ENCODE measurements at regions not wholly inside any gene's neighbourhood (a gene's known extent, or its start where the extent isn't known, plus 50 kb on each side); places are given as distances from the start of the nearest gene placed in this dataset.
"Not testable (repeated sequence)": the region's sequence is repeated elsewhere in the genome, so short reads cannot be mapped to it uniquely, and the experiment has no call there.

DNA sequence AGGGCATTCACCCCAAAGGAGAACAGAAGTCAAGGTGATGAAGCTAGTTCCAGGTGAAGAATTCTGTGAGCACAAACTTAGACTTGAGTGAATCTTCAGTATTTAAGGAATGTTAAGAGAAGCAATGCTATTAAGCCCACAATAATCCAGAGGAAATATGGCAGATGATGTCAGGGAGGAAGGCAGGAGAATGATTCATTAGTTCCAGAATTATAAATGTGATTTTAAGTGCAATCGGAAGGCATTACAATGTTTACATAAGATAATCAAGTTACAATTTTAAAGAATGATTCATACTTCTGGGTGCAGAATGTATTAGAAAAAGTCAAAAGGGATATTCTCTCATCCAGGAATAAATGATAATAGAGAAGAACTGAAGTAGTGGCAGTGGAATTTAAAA, 545.2 kb upstream of the BRINP3 start:
- DNase-seq = peak in 1 of 3 experiments; percentile 34

DNA sequence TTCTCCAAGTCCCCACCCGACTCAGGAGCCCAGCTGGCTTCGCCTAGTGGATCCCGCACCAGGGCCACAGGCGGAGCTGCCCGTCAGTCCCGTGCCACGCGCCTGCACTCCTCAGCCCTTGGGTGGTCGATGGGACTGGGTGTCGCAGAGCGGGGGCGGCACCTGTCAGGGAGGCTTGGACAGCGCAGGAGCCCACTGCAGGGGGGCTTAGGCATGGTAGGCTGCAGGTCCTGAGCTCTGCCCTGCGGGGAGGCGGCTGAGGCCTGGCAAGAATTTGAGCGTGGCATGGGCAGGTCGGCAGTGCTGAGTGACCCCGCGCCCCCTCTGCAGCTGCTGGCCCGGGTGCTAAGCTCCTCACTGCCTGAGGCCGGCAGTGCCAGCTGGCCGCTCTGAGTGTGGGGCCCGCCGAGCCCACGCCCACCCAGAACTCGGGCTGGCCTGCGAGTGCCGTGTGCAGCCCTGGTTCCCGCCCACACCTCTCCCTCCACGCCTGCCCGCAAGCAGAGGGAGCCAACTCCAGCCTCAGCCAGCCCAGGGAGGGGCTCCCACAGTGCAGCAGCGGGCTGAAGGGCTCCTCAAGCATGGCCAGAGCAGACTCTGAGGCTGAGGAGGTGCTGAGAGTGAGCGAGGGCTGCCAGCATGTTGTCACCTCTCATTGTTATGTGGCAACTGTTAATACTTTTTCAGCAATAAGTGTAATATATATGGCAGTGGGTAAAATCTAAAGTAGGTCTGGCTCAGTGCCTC, 548.4 kb upstream of the BRINP3 start:
- no peak for DNase-seq

DNA sequence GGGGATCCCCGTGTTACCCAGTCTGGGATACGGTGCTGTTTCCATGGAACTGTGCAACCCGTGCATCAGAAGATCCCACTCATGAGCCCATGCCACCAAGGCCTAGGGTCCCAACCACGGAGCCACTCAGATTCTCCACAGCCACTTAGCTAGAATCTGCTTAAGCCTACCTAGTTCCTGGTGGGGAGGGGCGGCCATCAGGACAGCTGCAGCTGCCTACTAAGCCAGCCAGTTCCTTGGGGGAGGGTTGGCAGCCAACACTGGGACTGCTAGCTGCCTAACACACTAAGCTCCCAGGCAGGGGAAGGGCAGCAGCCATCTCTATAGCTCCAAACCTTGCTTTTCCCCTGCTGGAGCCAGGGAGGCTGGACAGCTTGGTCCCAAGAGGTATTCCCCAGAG, 549.2 kb upstream of the BRINP3 start:
- no peak for DNase-seq

DNA sequence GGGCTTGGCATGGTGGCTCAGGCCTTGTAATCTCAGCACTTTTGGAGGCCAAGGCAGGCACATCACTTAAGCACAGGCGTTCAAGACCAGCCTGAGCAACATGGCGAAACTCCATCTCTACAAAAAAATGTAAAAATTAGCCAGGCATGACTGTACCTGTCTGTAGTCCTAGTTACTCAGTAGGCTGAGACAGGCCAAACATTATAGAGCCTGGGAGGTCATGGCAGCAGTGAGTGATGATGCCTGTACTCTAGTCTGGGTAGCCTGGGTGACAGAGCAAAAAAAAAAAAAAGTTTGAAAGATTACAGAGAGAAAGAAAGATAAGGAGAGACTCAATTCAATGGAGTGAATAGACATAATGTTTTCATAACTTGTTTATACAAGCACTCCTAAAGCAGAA, 556.5 kb upstream of the BRINP3 start:
- no peak for DNase-seq

DNA sequence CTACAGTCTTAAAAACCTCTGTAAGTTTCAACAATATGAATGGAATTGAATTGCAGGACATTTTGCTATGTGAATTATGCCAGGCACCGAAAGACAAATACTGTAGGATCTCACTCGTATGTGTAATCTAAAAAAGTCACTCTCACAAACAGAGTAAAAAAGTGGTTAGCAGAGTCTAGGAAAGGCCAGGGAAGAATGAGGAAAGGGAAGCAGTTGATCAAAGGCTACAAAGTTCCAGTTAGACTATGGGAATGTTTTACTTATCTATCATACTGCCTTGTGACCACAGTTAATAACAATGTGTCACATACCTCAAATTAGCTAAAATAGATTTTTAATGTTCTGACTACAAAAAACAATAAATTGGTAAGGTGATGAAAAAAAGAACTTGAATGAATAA, 565.4 kb upstream of the BRINP3 start:
- DNase-seq = no peak

DNA sequence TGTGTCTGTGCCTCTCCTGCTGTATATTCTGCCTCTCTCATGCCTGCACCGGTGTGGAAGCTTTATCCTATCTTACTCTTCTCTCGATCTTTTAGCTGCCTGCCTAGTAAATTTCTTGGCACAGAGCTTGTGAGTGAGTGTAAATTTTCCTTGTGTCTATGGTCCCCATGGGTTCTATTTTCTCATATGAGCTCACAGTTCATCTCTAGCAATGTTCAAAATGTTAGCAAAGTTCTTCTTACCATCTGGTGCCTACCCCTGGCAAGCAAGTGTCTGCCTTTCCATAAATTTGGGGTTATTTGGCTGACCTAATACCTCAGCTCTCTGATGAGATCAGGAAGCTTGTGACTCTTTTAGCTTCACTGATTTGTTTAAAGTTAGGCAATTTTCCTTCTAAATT, 572.1 kb upstream of the BRINP3 start:
- DNase-seq = no peak

DNA sequence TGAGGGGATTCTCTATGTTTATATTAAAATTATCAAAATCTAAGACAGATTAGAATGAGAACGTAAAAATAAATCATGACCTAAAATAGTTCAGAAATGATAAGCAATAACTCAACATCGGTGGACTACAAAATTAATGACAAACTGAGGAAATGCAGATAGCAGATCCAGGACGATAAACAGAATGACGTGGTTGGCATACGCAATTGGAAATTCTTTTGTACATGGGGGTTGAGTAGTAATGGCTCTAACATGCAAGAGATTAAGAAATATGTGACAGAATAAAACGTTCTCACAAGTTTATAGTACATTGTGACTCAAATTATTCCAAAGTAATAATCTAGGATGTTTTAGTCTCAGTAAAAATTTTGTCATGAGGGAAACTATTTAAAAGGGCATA, 575.2 kb upstream of the BRINP3 start:
- DNase-seq = no peak

DNA sequence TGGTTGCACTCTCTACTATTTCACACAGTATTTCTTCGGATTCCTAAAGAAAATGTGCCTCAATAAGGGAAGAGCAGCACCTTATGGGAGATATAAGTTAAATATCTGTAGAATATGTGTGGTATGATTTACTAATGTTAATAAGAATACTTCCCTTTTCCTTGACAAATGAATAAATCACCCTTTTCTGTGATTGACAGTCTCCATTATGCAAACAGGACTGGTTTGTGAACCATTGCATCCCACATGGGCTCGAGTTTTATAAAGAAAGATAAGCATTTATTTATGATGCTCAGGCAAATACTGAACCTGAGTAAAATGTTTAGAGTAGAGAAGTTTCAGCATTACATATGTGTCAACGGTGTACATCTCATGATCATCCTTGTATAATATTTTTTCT, 587.7 kb upstream of the BRINP3 start:
- no peak for DNase-seq

DNA sequence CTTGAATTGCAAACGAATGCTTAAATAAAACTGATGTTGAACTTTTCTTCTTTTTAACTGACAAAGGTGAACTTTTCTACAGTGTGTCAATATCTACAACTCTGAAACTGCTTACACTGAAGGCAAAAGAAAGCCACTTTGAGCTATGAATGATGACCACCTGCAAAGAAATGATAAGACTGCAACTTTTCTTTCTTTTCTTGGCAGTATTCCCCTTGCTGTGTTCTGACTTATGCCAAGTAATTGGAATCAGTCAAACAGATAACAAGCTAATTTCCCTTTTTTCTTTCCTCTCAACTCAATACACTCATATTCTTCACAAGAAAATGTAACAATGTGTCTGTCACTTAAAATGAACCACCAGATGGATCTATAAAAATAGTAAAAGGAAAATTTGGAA, 588.1 kb upstream of the BRINP3 start:
- DNase-seq = no peak

DNA sequence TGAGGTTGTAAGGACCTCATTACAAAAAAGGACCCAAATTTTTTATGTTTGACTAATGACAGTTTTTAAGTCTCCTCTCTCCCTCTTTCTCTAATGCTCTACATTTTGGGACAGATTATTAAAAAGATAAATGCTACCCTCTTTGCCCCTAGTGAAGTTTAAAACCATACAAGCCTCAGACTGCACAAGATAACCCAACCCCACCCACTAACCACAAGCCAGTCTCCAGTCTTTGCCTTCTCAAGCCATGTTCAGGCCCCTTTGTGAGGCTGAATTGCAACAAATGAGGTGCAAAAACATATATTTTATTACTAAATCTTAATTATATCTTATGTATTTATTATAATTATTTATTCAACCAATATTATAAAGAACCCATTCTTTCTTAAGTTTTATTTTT, 597.2 kb upstream of the BRINP3 start:
- DNase-seq = no peak

DNA sequence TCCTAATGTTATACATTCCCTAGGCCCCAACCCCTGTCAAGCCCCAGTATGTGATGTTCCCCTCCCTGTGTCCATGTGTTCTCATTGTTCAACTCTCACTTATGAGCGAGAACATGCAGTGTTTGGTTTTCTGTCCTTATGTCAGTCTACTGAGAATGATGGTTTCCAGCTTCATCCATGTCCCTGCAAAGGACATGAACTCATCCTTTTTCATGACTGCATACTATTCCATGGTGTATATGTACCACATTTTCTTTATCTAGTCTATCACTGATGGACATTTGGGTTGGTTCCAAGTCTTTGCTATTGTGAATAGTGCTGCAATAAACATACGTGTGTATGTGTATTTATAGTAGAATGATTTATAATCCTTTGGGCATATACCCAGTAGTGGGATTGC, 605.4 kb upstream of the BRINP3 start:
- DNase-seq = not testable (repeated sequence)

DNA sequence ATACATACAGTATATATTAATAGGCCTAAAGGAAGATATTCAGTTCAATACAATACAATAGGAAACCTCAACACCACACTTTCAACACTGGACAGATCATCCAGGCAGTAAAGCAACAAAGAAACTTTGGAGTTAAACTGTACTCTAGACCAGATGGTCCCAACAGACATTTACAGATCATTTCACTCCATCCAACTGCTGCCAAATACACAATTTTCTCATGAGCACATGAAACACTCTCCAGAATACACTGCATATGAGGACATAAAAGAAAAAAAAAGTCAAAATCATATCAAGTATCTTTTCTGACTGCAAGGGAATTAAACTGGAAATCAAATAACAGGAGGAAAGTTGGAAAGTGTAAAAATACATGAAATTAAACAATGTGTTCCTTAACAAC, 607.5 kb upstream of the BRINP3 start:
- DNase-seq = no peak

DNA sequence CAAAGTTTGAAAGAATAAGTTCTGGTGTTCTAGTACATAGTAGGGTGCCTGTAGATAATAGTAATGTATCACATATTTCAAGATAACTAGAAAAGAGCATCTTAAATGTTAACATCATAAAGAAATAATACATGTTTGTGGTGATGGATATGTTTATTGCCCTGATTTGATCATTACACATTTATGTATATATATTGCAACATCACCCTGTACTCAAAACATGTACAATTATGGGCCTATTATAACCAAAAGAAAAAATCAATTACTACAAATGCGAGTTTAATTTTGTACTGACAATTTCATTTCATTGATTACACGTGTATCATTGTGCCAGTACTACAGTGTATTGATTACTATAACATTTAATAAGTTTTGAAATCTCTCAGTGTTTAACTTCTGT, 609.2 kb upstream of the BRINP3 start:
- no peak for DNase-seq

DNA sequence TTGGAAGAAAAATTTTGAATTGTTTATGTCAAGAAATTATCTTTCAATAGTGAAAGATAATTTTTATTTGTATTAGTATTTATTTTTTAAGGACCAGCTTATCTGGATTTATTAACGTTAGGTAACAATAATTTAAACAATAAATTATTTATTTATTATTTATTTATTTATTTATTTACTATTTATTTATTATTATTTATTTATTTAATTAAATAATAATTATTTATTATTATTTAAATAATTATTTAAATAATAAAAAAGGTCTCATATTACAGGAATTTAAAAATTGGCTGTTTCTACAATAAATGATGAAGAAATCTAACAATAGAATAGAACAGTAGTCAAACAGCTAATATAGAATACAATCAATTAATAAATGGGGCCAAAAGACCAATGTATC, 618.7 kb upstream of the BRINP3 start:
- no peak for DNase-seq

DNA sequence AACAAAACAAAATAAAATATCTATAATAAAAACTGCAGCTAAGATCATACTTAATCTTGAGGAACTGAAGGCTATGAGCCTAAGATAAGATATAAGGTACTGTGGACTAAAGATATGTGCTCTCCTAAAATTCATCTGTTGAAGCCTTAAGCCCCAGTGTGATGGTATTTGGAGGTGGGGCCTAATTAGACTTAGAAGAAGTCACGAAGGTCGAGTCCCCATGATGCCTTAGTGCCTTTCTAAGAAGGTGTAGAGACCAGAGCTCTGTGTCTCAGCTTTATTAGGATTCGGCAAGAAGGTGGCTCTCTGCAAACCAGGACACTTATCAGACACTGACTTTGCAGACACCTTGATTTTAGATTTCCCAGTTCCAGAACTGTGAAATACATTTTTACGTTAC, 622.0 kb upstream of the BRINP3 start:
- no peak for DNase-seq

DNA sequence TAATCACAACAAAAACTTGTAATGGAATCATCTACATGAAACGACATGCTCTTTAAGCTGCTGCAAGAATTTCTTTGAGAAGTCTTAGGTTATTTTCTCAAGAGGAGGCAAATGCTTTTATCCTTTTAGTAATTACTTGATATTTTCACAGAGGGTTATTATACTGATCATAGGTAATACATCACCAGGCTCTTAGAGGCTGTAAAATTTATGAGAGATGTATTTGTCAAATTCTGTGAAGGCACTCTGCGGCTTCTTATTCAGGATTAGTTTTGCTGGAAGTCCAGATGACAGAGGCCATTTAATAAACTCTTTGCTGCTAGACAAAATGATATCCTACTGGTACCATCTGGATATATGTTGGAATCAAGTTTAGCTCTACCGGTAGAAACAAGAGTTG, 624.3 kb upstream of the BRINP3 start:
- peak in 1 of 3 experiments; percentile 62 for DNase-seq

DNA sequence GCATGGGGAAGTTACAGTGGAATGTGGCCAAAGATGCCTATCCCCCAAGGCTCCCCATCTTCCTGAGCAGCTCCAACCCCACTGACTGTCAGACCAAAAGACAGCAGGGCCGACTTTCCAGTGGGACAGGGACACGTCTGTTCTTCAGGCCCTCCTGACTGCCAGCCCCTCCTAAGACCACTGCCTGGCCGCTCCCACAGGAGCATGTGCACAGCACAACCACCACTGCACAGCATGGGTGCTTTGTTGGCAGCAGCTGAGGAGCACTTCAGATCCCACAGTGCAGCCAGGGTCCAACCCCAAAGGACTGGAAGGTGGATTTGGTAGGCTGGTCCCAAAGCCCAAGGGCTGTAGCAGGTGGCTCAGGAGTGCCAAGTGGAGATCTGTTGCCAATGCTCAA, 648.3 kb upstream of the BRINP3 start:
- DNase-seq = no peak

DNA sequence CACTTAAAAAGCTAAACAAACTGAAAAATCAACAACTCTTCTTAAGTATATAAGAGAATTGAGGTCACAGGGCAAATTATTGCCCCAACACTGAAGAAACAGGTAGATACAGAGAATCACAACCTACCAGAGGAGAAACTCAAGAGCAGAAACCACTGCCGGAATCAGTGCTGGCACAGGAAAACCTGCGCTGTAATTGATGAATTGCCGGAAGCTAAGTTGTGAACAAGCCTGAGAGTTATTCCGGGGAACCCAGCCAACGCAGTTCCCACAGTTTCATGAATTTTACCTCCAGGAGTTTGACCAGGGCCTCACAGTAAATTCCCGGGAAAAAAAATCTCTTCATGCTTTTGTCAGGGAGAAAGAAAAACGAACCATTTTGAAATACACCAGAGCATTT, 657.1 kb upstream of the BRINP3 start:
- DNase-seq = no peak

DNA sequence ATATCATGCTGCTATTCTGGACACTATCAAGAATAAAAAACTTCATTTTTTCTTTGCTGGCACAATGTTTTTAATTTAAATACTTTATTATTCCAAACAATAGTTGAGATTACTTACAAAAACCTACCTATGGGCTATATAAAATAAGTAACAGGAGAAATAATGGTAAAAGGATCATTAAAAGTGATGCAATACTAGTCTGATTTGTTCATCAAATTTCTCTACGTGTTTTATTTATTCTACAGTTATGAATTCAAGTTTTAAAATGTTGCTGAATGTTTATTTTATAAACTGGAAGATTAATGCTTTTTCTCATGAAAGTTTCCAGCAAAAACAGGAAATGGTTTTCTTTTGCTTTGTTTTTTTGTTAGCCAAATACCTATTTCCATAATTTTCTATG, 662.4 kb upstream of the BRINP3 start:
- no peak for DNase-seq

DNA sequence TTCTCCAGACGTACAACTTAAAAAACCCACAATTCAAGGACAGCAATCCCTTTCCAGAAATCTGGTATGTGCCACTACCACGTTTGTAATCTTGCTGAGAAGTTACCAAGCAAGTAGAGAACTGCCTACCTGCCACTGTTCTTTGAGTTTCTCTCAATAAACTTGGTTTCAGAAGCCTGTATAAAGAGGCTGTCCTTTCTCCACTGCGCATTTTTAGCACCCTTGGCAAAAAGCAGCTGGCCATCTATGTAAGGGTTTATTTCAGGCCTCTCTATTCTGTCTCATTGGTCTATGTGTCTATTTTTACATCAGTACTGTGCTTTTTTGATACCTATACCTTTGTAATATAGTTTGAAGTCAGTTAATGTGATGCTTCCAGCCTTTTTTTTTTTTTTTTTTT, 665.1 kb upstream of the BRINP3 start:
- no peak for DNase-seq

DNA sequence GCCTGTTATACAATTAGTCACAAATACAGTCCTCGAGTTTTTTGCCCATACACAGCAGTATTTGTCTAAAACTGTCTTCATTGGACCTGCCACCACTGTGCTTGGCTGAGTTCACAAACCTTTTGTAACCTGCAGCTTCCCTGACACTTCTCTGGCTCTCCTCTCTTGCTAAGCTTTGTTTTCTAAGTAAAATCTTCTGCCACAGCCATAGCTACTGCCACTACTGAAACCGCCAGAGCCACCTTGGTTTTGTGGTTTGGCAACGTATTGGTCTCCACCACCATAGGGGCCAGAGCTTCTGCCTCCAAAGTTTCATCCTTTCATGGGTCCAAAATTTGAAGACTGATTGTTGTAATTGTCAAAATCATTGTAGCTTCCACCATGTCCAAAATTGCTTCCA, 668.2 kb upstream of the BRINP3 start:
- DNase-seq = no peak

DNA sequence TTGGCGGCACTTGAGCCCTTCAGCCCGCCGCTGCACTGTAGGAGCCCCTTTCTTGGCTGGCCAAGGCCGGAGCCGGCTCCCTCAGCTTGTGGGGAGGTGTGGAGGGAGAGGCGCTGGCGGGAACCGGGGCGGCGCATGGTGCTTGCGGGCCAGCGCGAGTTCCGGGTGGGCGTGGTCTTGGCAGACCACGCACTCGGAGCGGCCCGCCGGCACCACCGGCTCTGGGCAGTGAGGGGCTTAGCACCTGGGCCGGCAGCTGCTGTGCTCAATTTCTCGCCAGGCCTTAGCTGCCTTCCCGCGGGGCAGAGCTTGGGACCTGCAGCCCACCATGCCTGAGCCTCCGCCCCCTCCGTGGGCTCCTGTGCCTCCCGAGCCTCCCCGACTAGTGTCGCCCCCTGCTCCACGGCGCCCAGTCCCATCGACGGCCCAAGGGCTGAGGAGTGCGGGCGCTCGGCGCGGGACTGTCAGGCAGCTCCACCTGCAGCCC, 673.7 kb upstream of the BRINP3 start:
- DNase-seq = no peak

DNA sequence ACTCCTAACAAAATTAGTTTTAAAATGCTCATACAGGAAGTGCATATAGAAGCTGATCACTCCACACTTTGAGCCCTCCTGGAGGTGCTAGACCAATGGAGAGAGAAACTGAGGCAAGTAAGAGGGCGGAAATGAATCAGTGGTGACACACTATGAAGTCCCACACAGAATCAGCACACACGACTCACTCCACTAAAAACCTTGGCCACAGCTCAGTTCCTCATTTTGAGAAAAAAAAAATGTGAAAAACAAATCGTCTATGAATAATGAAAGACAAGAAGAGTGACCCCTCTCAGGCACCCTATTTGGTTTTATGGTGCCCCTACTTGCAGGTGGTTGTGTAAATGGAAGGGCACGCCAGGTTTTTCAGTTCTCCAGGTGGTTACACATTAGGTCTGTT, 675.1 kb upstream of the BRINP3 start:
- no peak for DNase-seq

DNA sequence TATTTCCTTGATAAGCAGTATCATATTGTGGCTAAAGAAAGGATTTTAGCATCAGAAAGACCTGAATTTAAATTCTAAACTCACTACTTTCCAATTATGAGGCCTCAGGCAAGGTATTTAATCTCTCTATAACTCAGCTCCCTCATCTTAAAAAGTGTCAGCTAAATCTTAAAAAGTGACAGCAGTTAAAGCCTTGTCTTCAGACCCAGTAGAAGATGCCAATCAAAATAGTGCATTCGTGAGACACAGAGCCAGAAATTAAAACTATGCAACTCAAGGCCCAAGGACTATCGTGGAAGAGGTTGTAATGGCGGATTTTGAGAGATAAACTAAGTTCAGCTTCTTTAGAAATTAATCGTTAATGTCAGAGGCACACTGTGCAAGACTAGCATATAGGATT, 677.5 kb upstream of the BRINP3 start:
- DNase-seq = no peak

DNA sequence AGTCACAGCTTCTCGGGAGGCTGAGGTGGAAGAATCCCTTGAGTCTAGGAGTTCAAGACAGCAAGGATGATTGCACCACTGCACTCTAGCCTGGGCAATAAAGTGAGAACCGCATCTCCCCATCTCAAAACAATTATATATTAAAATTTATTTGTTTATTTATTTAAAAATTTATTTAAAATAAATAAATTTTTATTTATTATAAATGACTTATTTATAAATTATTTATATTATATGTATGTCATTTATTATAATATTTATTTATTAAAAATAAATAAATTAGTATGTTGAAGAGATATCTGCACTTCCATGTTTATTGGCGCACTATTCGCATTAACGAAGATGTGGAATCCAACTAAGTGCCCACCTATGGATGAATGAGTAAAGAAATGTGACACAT, 683.2 kb upstream of the BRINP3 start:
- DNase-seq = no peak

DNA sequence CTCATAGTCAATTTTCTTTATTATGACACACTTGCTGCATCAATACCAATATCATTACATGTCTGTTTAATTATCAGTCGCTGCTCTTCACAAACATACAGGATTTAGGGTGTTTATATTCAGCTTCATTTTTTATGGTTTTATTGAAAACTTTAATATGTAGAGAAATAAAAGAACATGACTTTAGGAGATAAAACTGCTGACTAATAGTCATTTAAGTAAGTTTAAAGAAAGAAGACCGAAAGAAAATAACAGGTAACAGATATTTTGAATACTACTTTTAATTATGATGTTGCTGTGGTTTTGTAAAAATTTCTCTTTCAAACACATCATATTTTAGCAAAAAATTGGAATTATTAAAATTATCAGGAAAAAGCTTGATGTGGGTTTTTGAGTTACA, 685.1 kb upstream of the BRINP3 start:
- DNase-seq = no peak

Data from NCI-H1417 (cell line).